H1 (cell line): ENCODE measurements at regions not wholly inside any gene's neighbourhood (a gene's known extent, or its start where the extent isn't known, plus 50 kb on each side); places are given as distances from the start of the nearest gene placed in this dataset.

Experiments
- CTCF ChIA-PET: fragments of 300-600 bp; sonication (Branson Sonifier 250); formaldehyde crosslinking; loops from one replicate; lab custom pipeline; 2021; ENCODE audit not compliant: partially characterized antibody; lab: Charles Lee
- POLR2A ChIA-PET: fragments of 300-600 bp; sonication (Branson Sonifier 250); formaldehyde crosslinking; loops from one replicate; lab custom pipeline; 2021; ENCODE audit warnings: inconsistent platforms; ENCODE audit not compliant: partially characterized antibody; lab: Charles Lee
- DNase-seq, 2 experiments: peaks; one replicate each; pipeline versions ENCODE4 v3.0.0 to v3.0.0-alpha.2; 2010 to 2022; ENCODE audit warnings: low spot score in 2 of 2, low read depth in 1 of 2, mixed read lengths in 1 of 2
- FAIRE-seq: peaks from 2 replicates; lab custom pipeline; 2011; peaks lifted over from hg19 to GRCh38; lab: Jason Lieb, UNC
- H2AFZ ChIP-seq: 2 replicates; pipeline ENCODE4 v1.8.1; 2012; ENCODE audit warnings: low read length, inconsistent platforms
- H2AK5ac ChIP-seq: 2 replicates; pipeline ENCODE4 v1.6.1; 2013; ENCODE audit warnings: low read depth, low read length
- H2BK120ac ChIP-seq: replicated peaks from 2 replicates; pipeline ENCODE3; 2013; ENCODE audit warnings: low read depth, low read length, inconsistent platforms
- H2BK12ac ChIP-seq: 2 replicates; pipeline ENCODE4 v1.6.1; 2013; ENCODE audit warnings: low read depth, low read length
- H2BK15ac ChIP-seq: 2 replicates; pipeline ENCODE4 v1.6.1; 2013; ENCODE audit warnings: low read length
- H2BK20ac ChIP-seq: 2 replicates; pipeline ENCODE4 v1.6.1; 2013; ENCODE audit warnings: low read length
- H2BK5ac ChIP-seq: 2 replicates; pipeline ENCODE4 v1.6.1; 2013; ENCODE audit warnings: low read depth, low read length
- H3K14ac ChIP-seq: 2 replicates; pipeline ENCODE4 v1.6.1; 2013; ENCODE audit warnings: inconsistent platforms; ENCODE audit not compliant: insufficient read length
- H3K18ac ChIP-seq: 2 replicates; pipeline ENCODE4 v1.6.1; 2013; ENCODE audit warnings: low read length; ENCODE audit errors: extremely low read depth
- H3K23ac ChIP-seq: 2 replicates; pipeline ENCODE4 v1.6.1; 2013; ENCODE audit warnings: inconsistent platforms; ENCODE audit not compliant: insufficient read length
- H3K23me2 ChIP-seq: 2 replicates; pipeline ENCODE4 v1.6.1; 2013; ENCODE audit warnings: low read depth, low read length
- H3K27ac ChIP-seq: 2 replicates; pipeline ENCODE4 v1.6.1; 2011; ENCODE audit warnings: low read depth, low read length, inconsistent platforms
- H3K27me3 ChIP-seq, 4 experiments: replicated peaks in 1 of 4; 1 replicate in 1 of 4; 2 replicates in 3 of 4; pipeline versions ENCODE4 v1.6.1 to v1.8.1; 2011 to 2013; ENCODE audit warnings: low read length in 3 of 4, mild to moderate bottlenecking in 3 of 4, inconsistent platforms in 2 of 4, mixed read lengths in 2 of 4, moderate library complexity in 1 of 4; ENCODE audit not compliant: control insufficient read depth in 3 of 4, insufficient read depth in 3 of 4; ENCODE audit errors: extremely low read depth in 1 of 4
- H3K36me3 ChIP-seq, 4 experiments: 2 replicates each; pipeline versions ENCODE4 v1.6.1 to v1.8.1; 2011 to 2013; ENCODE audit warnings: mild to moderate bottlenecking in 4 of 4, low read length in 3 of 4, moderate library complexity in 2 of 4, control low read depth in 1 of 4, inconsistent platforms in 1 of 4; ENCODE audit not compliant: insufficient read depth in 4 of 4, control insufficient read depth in 2 of 4
- H3K4ac ChIP-seq: replicated peaks from 2 replicates; pipeline ENCODE3; 2013; ENCODE audit warnings: low read length, low read depth, mixed read lengths, inconsistent platforms; ENCODE audit not compliant: insufficient read length
- H3K4me1 ChIP-seq, 4 experiments: replicated peaks in 1 of 4; 1 replicate in 1 of 4; 2 replicates in 3 of 4; pipeline versions ENCODE4 v1.6.1 to v1.8.1; 2011 to 2013; ENCODE audit warnings: low read length in 3 of 4, inconsistent platforms in 2 of 4, mixed read lengths in 1 of 4; ENCODE audit not compliant: insufficient read depth in 4 of 4, control insufficient read depth in 3 of 4
- H3K4me2 ChIP-seq, 2 experiments: 2 replicates each; pipeline versions ENCODE4 v1.6.1 to v1.8.1; 2011 to 2013; ENCODE audit warnings: low read depth in 2 of 2, low read length in 2 of 2, control low read depth in 1 of 2, inconsistent platforms in 1 of 2, mild to moderate bottlenecking in 1 of 2; ENCODE audit not compliant: insufficient read depth in 1 of 2
- H3K4me3 ChIP-seq, 4 experiments: fragments of 200-600, 300-600 bp in 1 of 4; sonication (generic), shearing (Covaris generic), sonication (Bioruptor Twin) in 1 of 4; 2 replicates each; pipeline versions ENCODE4 v1.5.1 to v1.8.1; 2011 to 2016; ENCODE audit warnings: low read length in 4 of 4, low read depth in 3 of 4, control low read depth in 2 of 4, inconsistent platforms in 2 of 4, mild to moderate bottlenecking in 2 of 4, mixed read lengths in 1 of 4, moderate library complexity in 1 of 4; ENCODE audit not compliant: insufficient read depth in 2 of 4; ENCODE audit errors: extremely low read depth in 1 of 4
- H3K56ac ChIP-seq: replicated peaks from 2 replicates; pipeline ENCODE3; 2013; ENCODE audit warnings: low read depth, mild to moderate bottlenecking, mixed read lengths, low read length, inconsistent platforms; ENCODE audit not compliant: insufficient read length
- H3K79me1 ChIP-seq: 2 replicates; pipeline ENCODE4 v1.6.1; 2013; ENCODE audit warnings: low read depth, low read length, control low read depth
- H3K79me2 ChIP-seq, 2 experiments: 2 replicates each; pipeline versions ENCODE4 v1.6.1 to v1.8.1; 2012 to 2013; ENCODE audit warnings: low read length in 2 of 2, mild to moderate bottlenecking in 2 of 2, inconsistent platforms in 1 of 2; ENCODE audit not compliant: insufficient read depth in 2 of 2, control insufficient read depth in 1 of 2
- H3K9ac ChIP-seq, 4 experiments: replicated peaks in 1 of 4; 1 replicate in 1 of 4; 2 replicates in 3 of 4; pipeline versions ENCODE4 v1.6.1 to v1.8.1; 2011 to 2013; ENCODE audit warnings: low read depth in 3 of 4, low read length in 3 of 4, control low read depth in 2 of 4, mild to moderate bottlenecking in 2 of 4, moderate library complexity in 2 of 4, inconsistent platforms in 1 of 4; ENCODE audit errors: extremely low read depth in 1 of 4
- H3K9me3 ChIP-seq, 2 experiments: 2 replicates each; pipeline versions ENCODE4 v1.6.1 to v1.8.1; 2012 to 2013; ENCODE audit warnings: mild to moderate bottlenecking in 2 of 2, moderate library complexity in 2 of 2, control low read depth in 1 of 2, inconsistent platforms in 1 of 2, low read depth in 1 of 2, low read length in 1 of 2, mixed read lengths in 1 of 2; ENCODE audit not compliant: insufficient read depth in 2 of 2
- H4K20me1 ChIP-seq, 2 experiments: replicated peaks in 1 of 2; 2 replicates each; pipeline versions ENCODE3 to v1.8.1; 2011 to 2013; ENCODE audit warnings: inconsistent platforms in 2 of 2, low read length in 2 of 2, mild to moderate bottlenecking in 1 of 2; ENCODE audit not compliant: insufficient read depth in 2 of 2, control insufficient read depth in 1 of 2
- H4K5ac ChIP-seq: 2 replicates; pipeline ENCODE4 v1.6.1; 2013; ENCODE audit warnings: low read length, low read depth, mixed read lengths, inconsistent platforms; ENCODE audit not compliant: insufficient read length
- H4K8ac ChIP-seq: 2 replicates; pipeline ENCODE4 v1.8.0; 2013; ENCODE audit warnings: mild to moderate bottlenecking, moderate library complexity, low read length, inconsistent platforms; ENCODE audit not compliant: insufficient read depth; ENCODE audit errors: extremely low read depth
- H4K91ac ChIP-seq: replicated peaks from 2 replicates; pipeline ENCODE3; 2013; ENCODE audit warnings: low read length, mixed read lengths, inconsistent platforms; ENCODE audit not compliant: insufficient read length
- CEBPB ChIP-seq: IDR thresholded peaks from 2 replicates; pipeline ENCODE4 v1.6.1; 2012; ENCODE audit warnings: low read depth, low read length
- CHD1 ChIP-seq: IDR thresholded peaks from 2 replicates; pipeline ENCODE4 v1.6.1; 2012; ENCODE audit warnings: low read depth, low read length, improper control_type of control experiment
- FOSL1 ChIP-seq: IDR thresholded peaks from 2 replicates; pipeline ENCODE4 v1.6.1; 2011; ENCODE audit warnings: mild to moderate bottlenecking, low read depth, low read length, moderate library complexity; ENCODE audit not compliant: insufficient read depth
- JUND ChIP-seq: IDR thresholded peaks from 2 replicates; pipeline ENCODE4 v1.6.1; 2011; ENCODE audit warnings: mild to moderate bottlenecking, improper control_type of control experiment, low read length
- TAF1 ChIP-seq: IDR thresholded peaks from 2 replicates; pipeline ENCODE4 v1.6.1; 2011; ENCODE audit warnings: mild to moderate bottlenecking, low read depth, low read length

DNA sequence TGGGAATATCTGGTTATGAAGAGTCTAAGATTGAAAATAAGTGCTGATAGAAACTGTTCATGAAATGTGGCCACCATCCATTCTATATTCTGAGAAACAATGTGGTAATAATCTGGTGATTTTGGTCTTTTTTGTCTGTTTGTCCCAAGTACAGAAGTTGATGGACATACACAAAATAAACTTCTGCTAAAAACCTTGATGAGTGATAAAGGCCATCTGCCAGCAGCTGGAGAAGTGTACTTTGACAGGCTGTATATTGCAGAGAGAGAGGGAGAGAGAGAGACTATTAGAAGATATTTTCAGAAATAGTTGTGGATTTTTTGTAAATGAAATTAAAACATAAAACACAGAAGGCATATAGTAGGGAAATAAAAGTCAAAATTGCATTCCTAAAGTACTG, 96.9 kb upstream of the NABP1 start:
- TF ChIP-seq CHD1, result no peak
- no peak for TF ChIP-seq CEBPB
- TF ChIP-seq FOSL1, result no peak
- TF ChIP-seq TAF1, result no peak
- no peak for TF ChIP-seq JUND
- H4K20me1 ChIP-seq, result no peaks in the 10 kb centered on the region
- no peak overlapping the region for H2AFZ ChIP-seq
- FAIRE-seq (no peak), DNase-seq (no peak)
- H2BK5ac ChIP-seq, result no peak overlapping the region
- no peak overlapping the region for H4K5ac ChIP-seq
- no peak overlapping the region for H3K23ac ChIP-seq
- no peak overlapping the region for H3K14ac ChIP-seq
- POLR2A ChIA-PET, result no interaction called here
- no peak overlapping the region for H4K8ac ChIP-seq
- no peaks in the 10 kb centered on the region for H3K79me2 ChIP-seq
- H3K4me3 ChIP-seq, result no peak overlapping the region
- no peak overlapping the region for H3K4ac ChIP-seq
- H4K91ac ChIP-seq, result no peak overlapping the region
- no peak overlapping the region for H3K4me2 ChIP-seq
- no peak overlapping the region for H2BK120ac ChIP-seq
- H3K79me1 ChIP-seq, result no peaks in the 10 kb centered on the region
- H3K9me3 ChIP-seq, result no peaks in the 10 kb centered on the region
- H3K27me3 ChIP-seq, result peaks cover 0 to 1% (median 0%) of the 10 kb centered on the region in 4 experiments; a peak in 1 of 7 replicates
- no peaks in the 10 kb centered on the region for H3K23me2 ChIP-seq
- no peak overlapping the region for H3K27ac ChIP-seq
- H3K56ac ChIP-seq, result no peak overlapping the region
- no peak overlapping the region for H3K18ac ChIP-seq
- no peak overlapping the region for H2BK20ac ChIP-seq
- H2BK12ac ChIP-seq, result no peak overlapping the region
- no peaks in the 10 kb centered on the region for H3K36me3 ChIP-seq
- H2AK5ac ChIP-seq, result no peak overlapping the region
- no peak overlapping the region for H3K9ac ChIP-seq
- H3K4me1 ChIP-seq, result no peaks in the 10 kb centered on the region
- no peak overlapping the region for H2BK15ac ChIP-seq
- CTCF ChIA-PET, result interaction anchor here (0.6 to 0.9 kb wide), 3 partner anchors 26 to 178 kb away, joined by 3 read pairs; no protein-coding TSS in a partner anchor
